ENCODE measurements at regions not wholly inside any gene's neighbourhood (a gene's known extent, or its start where the extent isn't known, plus 50 kb on each side); places are given as distances from the start of the nearest gene placed in this dataset.

DNA sequence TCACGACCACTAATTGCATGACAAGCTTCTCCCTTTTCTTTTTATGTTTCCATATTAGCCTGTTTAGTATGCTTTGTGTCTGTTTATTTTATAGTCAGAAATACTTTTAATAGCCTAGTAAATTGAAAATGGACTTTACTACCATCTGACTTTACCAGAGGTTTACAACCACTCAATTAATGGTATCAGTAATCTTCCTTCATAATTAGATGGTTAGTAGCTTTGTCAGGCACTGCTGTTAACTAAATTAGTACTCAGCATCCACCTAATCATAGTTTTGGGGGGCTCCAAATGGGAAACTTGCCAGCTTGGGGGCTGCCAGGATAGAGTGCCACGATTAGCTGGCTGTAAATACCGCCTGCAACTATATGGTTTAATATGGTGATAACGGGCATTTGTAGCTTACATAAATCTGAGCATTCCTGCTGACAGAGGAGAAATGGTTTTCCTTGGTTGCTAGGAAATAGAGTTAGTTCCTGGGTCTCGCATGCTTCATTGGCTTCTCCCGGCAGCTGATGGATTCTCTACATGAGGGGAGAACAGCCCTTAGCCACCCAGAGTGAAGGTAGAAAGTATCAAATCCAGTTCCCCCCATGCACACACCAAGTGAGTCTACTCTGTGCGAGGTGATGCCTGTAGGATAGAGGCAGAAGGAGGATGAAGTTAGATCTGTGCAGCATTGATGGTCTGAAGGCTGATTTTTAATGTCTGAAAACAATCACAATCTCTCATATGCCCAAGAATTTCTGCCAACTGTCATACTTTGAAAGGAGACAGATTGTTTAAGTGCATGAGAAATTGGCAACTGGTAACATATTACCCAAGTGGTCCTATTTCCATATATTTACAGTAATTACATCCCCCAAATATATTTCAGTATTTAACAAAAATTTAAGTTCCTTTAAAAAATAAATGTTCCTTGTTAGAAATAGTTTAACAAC is 326.6 kb upstream of the PROK2 start:
- no peaks in the 10 kb centered on the region for H3K9me3 ChIP-seq (ENCODE audit: control insufficient read depth, insufficient read depth, low read length)
- dilution Hi-C loops (cut with HindIII; ENCODE audit: low sequenced_read_pairs, unreplicated experiment) = no loop called here
- no peak overlapping the region for H4K5ac ChIP-seq (ENCODE audit: low read depth, low read length)
- no peaks in the 10 kb centered on the region for H4K20me1 ChIP-seq (ENCODE audit: insufficient read depth, low read length)
- no peak overlapping the region for H3K4me3 ChIP-seq (ENCODE audit: insufficient read depth, low read depth, low read length)
- H3K9me1 ChIP-seq (ENCODE audit: insufficient read depth, low read length) = no peaks in the 10 kb centered on the region
- no peak overlapping the region for H2BK120ac ChIP-seq (ENCODE audit: low read depth, low read length)
- H3K27me3 ChIP-seq (ENCODE audit: control insufficient read depth, insufficient read depth, low read length) = peaks cover 18% of the 10 kb centered on the region
- no peak overlapping the region for H2BK5ac ChIP-seq (ENCODE audit: low read depth, low read length, poor library complexity, severe bottlenecking)
- DNase-seq (no peak), ATAC-seq (ENCODE audit: low read depth) (no peak)
- intact Hi-C loops (cut with micrococcal nuclease) = no loop called here
- H3K14ac ChIP-seq (replicated peaks; ENCODE audit: low read depth, low read length) = no peak overlapping the region
- no peak overlapping the region for H3K23ac ChIP-seq (ENCODE audit: low read depth, low read length)
- H3K79me1 ChIP-seq (ENCODE audit: low read depth in 1 of 2, low read length in 2 of 2) = no peaks in the 10 kb centered on the region
- BruUV-seq (replicated peaks) = no TSS peak
- H3K36me3 ChIP-seq (ENCODE audit: control insufficient read depth, insufficient read depth, low read length) = no peaks in the 10 kb centered on the region
- no peak overlapping the region for H2BK15ac ChIP-seq (ENCODE audit: low read depth, low read length)
- H2AK9ac ChIP-seq (replicated peaks; ENCODE audit: low read depth, low read length, poor library complexity) = no peak overlapping the region
- H3K27ac ChIP-seq (ENCODE audit: insufficient read depth, low read length) = no peak overlapping the region
- no CpG with 5 or more reads among the region's 7 CpGs for WGBS, 2 experiments (ENCODE audit: extremely low coverage in 2 of 2, insufficient read length in 1 of 2)
- H3K56ac ChIP-seq (ENCODE audit: extremely low read depth, insufficient read depth, low read length) = no peak overlapping the region
- H4K8ac ChIP-seq (ENCODE audit: low read depth in 2 of 2, low read length in 2 of 2) = no peak overlapping the region
- ChIA-PET POLR2A (ENCODE audit: unreplicated experiment) (no interaction called here), CTCF (no interaction called here)
- no peak overlapping the region for H2BK20ac ChIP-seq (ENCODE audit: low read depth, low read length)
- no peak overlapping the region for H3K18ac ChIP-seq (ENCODE audit: low read depth, low read length)
- TF ChIP-seq CEBPB (IDR thresholded peaks at IDR 0.05; ENCODE audit: low read depth, low read length) = no peak
- no peak for TF ChIP-seq CHD1 (IDR thresholded peaks at IDR 0.05; ENCODE audit: low read depth, low read length)
- TF ChIP-seq NFE2L2 (IDR thresholded peaks at IDR 0.05; ENCODE audit: low read depth, low read length) = no peak
- no peaks in the 10 kb centered on the region for H3K4me1 ChIP-seq (ENCODE audit: control insufficient read depth, insufficient read depth, low read length)
- no peak overlapping the region for H2AFZ ChIP-seq (replicated peaks; ENCODE audit: low read length, poor library complexity)
- no peak overlapping the region for H3K9ac ChIP-seq (ENCODE audit: low read depth, low read length)
- H2AK5ac ChIP-seq (ENCODE audit: low read depth, low read length) = no peak overlapping the region
- in situ Hi-C loops (cut with MboI; ENCODE audit: low sequenced_read_pairs) = no loop called here
- H4K91ac ChIP-seq (ENCODE audit: insufficient read depth, low read depth, low read length) = no peak overlapping the region
- H3K4ac ChIP-seq (ENCODE audit: low read depth, low read length) = no peak overlapping the region
- H3K4me2 ChIP-seq (ENCODE audit: low read depth, low read length) = no peak overlapping the region

All from IMR-90 (cell line).